GM12872 (cell line): ENCODE measurements at regions not wholly inside any gene's neighbourhood (a gene's known extent, or its start where the extent isn't known, plus 50 kb on each side); places are given as distances from the start of the nearest gene placed in this dataset.

Experiments
- TF ChIP-seq, protein P1 (sequence below): IDR thresholded peaks from 3 replicates; pipeline ENCODE4 v1.5.1; 2011; ENCODE audit warnings: low read depth, mild to moderate bottlenecking, low read length, moderate library complexity; ENCODE audit not compliant: insufficient read depth

DNA sequence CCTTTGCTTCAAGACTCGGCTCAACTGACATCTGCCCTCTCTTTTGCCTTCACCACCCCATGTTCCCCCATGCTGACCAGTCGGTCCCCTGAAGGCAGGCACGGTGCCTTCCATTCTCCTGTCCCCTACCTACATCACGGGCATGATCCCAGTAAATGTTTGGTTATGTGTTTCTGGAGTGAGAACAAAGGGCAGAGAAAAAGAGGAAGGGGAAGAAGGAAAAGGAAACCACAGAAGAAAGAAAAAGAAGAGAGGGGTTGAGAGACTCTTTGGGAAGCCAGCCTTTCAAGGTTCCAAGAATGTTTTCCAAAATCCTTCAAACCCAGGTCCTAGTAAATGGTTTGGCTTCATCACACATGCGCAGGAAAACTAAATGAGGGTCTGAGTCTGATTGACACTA lies 84.9 kb downstream of the CDC7 start:
- TF ChIP-seq, protein P1, sequence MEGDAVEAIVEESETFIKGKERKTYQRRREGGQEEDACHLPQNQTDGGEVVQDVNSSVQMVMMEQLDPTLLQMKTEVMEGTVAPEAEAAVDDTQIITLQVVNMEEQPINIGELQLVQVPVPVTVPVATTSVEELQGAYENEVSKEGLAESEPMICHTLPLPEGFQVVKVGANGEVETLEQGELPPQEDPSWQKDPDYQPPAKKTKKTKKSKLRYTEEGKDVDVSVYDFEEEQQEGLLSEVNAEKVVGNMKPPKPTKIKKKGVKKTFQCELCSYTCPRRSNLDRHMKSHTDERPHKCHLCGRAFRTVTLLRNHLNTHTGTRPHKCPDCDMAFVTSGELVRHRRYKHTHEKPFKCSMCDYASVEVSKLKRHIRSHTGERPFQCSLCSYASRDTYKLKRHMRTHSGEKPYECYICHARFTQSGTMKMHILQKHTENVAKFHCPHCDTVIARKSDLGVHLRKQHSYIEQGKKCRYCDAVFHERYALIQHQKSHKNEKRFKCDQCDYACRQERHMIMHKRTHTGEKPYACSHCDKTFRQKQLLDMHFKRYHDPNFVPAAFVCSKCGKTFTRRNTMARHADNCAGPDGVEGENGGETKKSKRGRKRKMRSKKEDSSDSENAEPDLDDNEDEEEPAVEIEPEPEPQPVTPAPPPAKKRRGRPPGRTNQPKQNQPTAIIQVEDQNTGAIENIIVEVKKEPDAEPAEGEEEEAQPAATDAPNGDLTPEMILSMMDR = no peak

DNA sequence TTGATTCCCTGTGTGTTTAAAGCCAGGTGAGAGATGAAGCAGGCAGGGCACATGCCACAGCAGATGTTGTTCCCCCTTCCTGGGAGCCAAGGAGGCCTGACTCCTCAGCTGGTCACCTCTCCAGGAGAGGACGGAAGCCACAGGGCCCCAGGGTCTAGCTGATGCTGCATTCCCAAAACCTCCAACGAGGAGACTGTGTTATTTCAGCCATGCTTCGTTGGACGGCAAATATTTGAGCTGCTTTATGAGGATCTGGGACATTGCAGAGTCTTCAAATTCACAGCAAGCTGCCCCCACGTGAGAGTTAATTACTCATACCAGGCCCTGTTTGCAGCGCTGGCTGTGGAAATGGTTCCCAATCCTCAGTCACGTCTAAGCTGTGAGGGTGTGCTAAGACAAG lies 85.3 kb downstream of the CDC7 start:
- TF ChIP-seq, protein P1 = no peak

DNA sequence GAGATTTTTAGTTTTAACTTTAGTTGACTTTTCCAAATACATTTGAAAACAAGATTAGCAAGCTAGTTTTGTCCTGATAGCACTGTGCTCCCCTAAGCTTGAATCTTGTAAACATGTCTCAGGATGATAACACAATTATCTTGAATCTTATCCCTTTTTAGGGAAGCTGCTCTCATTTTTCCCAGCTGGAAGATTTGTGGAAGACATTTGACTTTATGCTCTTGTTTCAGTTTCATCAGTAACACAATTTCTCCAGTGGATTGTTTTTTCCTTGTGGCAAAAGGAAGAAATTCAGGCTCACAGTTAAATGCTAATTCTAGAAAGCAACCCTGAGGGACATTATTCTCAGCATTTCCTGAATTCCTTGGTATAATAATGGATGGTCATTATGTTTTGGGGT lies 88.8 kb downstream of the CDC7 start:
- TF ChIP-seq, protein P1 = no peak

DNA sequence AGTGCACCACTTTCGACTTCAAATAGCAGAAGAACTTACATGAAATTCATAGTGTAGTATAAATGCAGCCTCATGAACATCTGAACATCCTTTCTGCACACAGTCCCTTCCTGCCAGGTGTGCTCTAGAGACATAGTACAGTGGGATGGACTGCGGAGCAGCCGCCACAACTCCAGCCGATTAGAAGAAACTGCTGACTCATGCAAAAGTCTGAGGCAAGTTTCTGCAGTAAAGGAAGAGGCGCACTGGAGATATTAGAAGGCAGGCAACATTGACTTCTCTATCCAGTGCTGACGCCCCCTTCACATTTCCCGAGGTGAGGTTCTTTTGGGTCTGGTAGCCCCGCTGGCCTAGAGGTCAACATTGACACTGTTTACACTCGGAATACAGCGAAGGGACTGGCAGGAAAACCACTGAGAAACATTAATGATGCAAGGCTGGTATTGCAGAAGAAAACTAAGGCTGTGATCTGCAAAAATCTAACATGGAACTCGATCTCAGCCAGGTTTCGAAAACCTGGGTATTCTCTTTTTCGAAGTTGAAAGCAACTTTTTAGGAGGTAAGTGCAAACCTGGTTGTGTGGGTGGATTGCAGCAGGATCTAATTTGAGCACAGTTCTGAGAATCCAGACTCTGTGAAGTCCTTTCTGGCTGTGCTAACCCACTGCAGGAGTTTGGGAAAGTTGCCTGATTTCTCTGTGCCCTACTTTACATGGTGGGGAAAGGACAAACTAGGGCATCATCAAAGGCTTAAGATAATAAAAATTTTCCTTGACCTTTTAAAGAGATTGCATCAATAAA lies 90.7 kb downstream of the CDC7 start:
- TF ChIP-seq, protein P1 = no peak

DNA sequence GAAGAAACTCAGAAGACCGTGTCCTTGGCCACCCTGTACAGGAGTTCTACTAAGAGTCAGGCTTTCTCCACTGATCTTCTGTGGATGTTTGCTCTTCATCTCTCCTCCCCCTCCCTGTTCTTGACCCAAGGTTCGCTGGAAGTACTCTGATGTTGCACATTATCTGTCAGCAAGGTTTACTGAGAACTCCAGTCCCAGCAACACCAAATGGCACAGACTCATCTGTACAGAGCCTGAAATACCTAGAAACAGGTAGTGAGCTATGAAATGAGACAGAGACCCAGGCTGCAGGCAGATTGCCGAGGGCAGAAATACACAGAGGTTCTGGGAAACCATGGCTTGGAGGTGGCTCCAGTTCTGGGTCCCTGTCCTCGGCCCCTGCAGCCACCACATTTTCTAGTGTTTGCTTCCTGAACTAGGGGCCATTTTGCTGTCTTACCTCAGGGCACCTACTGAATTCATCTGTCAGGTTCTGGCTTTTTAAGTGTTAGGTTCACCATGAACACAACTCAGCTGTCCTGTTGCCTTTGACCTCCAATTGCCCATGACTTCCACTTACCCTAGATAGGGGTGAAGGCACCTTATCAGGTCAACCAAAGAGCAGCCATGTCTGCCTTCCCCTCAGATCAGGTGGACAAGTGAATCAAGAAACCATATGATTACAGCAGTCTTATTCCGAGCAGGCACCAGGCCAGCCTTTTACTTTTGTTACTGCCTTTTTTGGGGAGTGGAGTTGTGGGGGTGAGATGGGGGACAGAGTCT lies 92.2 kb downstream of the CDC7 start:
- TF ChIP-seq, protein P1 = no peak

DNA sequence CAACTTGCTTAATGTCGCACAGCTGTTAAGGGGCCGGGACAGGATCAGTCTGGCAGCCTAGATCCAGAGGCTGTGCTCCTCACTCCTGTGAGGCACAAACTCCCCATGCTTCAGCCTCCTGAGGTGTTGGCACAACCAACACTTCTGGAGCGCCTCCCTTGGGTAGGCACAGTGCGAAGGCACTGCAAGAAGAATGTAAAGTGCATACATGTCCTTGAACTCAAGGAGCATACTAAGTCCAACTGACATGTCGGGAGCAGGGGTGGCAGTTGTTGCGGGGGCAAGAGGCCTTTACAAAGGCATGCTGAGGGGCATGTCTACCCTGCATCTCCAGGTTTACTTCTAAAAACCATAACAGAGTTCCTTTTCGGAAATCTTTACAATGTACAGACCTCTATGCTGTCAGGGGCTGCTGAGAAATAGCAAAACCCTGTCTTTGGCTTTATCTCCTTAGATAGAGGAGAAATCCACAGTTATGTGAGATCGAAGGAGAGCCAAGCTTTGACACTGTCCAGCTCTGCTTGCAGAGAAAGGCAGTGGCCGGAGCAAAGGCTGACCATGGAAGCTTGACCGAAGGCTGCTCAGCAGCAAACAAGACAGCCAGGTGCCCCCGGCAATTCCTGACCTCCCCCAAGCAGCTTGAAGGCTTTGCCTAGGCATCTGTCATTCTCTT lies 93.9 kb downstream of the CDC7 start:
- TF ChIP-seq, protein P1 = no peak

DNA sequence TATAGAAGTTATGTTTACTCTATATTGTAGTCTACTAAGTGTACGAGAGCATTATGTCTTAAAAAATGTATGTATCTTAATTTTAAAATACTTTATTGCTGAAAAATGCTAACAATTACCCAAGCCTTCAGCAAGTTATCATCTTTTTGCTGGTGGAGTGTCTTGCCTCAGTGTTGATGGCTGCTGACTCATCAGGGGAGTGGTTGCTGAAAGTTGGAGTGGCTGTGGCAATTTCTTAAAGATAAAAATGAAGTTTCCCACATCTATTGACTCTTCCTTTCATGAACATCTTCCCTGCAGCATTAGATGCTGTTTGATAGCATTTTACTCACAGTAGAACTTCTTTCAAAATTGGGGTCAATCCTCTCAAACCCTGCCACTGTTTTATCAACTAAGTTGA lies 95.8 kb downstream of the CDC7 start:
- TF ChIP-seq, protein P1 = no peak
